ENCODE measurements at regions not wholly inside any gene's neighbourhood (a gene's known extent, or its start where the extent isn't known, plus 50 kb on each side); places are given as distances from the start of the nearest gene placed in this dataset.

DNA sequence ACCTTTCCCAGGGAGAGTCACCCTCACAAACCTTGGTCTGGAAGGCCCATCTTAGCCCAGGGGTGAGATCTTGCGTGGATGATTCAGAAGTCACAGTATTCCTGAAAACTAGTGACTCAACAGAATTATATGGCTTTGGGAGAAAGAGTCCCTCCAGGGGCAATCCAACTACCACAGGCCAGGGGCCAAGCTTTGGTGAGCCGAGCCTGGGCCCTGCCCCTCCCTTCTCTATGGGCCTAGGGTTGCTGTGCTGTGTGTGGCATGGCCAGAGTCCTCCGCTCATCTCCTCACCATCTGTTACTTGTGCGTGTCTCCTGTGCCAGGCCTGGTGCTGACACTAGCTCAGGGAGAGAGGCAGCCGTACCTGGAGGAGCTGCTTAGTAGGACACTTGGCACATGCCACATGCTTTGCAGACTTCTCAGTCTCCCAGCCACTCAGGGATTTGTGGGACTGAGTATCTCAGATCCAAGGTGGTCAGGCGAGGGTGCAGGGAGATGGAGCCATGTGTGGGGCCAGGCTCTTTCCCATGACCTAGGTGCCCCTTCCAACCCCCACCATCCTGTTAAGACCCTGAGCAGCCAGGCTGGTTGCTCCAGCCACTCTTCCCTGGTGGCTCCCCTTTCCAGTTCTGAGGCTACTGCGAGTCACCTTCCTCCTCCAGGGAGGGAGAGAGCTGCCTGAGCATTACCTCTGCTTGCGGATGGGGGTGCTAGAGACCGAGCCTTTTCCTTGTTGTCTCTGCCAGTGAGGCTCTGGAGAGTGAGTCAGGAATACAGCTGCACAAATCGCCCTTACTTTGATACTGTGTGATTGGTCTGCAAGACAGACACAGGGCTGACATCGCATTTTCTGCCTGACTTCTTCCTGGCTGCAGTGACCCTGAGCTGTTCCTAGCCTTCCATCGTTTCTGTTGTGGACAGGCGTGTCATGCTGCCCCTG is 94.1 kb downstream of the SLC25A47 start:
- Mint-ChIP-seq H3K27ac (no peak overlapping the region), H3K4me3 (no peak overlapping the region)

DNA sequence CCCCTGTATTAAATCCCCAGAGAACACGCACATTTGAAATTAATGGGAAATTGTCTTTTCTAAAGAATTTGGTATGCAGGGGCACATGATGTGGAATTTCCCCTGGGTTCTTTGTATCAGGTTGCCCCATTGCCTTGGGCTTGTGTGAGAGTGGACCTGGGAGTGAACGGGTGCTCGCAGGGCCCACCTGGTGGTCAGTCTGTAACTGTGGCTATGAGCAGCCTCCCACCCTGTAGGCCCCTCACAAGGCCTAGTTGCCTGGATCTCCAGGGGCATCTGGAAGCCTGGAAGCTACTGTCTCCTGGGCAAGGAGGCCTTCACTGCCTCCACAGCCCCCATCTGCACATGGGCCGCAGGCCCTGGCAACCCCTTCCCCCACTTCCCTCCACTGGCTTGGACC is 96.7 kb downstream of the SLC25A47 start:
- TF ChIP-seq, protein P1, sequence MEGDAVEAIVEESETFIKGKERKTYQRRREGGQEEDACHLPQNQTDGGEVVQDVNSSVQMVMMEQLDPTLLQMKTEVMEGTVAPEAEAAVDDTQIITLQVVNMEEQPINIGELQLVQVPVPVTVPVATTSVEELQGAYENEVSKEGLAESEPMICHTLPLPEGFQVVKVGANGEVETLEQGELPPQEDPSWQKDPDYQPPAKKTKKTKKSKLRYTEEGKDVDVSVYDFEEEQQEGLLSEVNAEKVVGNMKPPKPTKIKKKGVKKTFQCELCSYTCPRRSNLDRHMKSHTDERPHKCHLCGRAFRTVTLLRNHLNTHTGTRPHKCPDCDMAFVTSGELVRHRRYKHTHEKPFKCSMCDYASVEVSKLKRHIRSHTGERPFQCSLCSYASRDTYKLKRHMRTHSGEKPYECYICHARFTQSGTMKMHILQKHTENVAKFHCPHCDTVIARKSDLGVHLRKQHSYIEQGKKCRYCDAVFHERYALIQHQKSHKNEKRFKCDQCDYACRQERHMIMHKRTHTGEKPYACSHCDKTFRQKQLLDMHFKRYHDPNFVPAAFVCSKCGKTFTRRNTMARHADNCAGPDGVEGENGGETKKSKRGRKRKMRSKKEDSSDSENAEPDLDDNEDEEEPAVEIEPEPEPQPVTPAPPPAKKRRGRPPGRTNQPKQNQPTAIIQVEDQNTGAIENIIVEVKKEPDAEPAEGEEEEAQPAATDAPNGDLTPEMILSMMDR (IDR thresholded peaks at IDR 0.05; ENCODE audit: unreplicated experiment in 3 of 3) = peak; percentile 15 to 26 (median 22)
- H3K36me3 Mint-ChIP-seq (ENCODE audit: low read depth) = no peaks in the 10 kb centered on the region
- H3K4me3 Mint-ChIP-seq = no peak overlapping the region
- no peak overlapping the region for H3K27ac Mint-ChIP-seq
- peaks cover 5% of the 10 kb centered on the region for H3K27me3 Mint-ChIP-seq (ENCODE audit: low read depth)
- H3K4me1 Mint-ChIP-seq = peaks cover 9% of the 10 kb centered on the region
- H3K9me3 Mint-ChIP-seq = no peaks in the 10 kb centered on the region

More for the DNA sequence above, 94.1 kb downstream of the SLC25A47 start:
- no peaks in the 10 kb centered on the region for H3K36me3 Mint-ChIP-seq (ENCODE audit: low read depth)
- TF ChIP-seq, protein P1 (IDR thresholded peaks at IDR 0.05; ENCODE audit: unreplicated experiment in 3 of 3) = peak; percentile 67 to 76 (median 69)
- H3K4me1 Mint-ChIP-seq = peaks cover 9% of the 10 kb centered on the region
- no peaks in the 10 kb centered on the region for H3K9me3 Mint-ChIP-seq
- no peaks in the 10 kb centered on the region for H3K27me3 Mint-ChIP-seq (ENCODE audit: low read depth)

DNA sequence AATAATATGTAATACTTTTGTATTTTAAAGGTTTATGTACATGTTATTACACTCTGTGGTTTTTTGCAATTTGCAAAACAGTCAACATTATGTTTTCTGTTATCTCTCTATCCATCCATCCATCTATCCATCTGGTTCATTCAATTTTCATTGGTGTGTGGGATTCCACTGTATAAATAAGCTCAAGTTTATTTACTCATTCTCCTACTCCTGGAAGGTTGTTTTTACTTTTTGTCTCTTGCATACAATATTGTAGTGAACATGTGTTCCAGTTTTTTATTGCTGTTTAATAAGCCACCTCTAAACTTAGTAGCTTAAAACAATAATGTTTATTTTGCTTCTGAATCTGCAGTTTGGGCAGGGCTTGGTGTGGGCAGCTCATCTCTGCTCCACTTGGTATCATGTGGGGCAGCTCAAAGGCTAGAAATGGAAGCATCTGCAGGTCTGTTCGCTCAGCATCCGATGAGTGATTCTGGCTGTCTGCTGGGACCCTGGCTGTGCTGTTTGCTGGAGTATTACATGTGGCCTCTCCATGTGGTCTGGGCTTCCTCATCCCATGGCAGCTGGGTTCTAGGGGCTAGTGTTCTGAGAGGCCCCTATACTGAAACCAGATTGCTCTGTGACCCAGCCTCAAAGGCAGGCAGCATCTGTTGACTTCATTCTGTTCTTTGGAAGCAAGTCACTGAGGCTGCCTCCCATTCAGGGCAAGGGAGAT is 98.8 kb downstream of the SLC25A47 start:
- Mint-ChIP-seq H3K4me1 (peaks cover 9% of the 10 kb centered on the region), H3K9me3 (no peaks in the 10 kb centered on the region), H3K27me3 (ENCODE audit: low read depth) (peaks cover 6% of the 10 kb centered on the region), H3K27ac (no peak overlapping the region), H3K4me3 (no peak overlapping the region), H3K36me3 (ENCODE audit: low read depth) (no peaks in the 10 kb centered on the region)
- TF ChIP-seq, protein P1 (IDR thresholded peaks at IDR 0.05; ENCODE audit: unreplicated experiment in 3 of 3) = no peak

DNA sequence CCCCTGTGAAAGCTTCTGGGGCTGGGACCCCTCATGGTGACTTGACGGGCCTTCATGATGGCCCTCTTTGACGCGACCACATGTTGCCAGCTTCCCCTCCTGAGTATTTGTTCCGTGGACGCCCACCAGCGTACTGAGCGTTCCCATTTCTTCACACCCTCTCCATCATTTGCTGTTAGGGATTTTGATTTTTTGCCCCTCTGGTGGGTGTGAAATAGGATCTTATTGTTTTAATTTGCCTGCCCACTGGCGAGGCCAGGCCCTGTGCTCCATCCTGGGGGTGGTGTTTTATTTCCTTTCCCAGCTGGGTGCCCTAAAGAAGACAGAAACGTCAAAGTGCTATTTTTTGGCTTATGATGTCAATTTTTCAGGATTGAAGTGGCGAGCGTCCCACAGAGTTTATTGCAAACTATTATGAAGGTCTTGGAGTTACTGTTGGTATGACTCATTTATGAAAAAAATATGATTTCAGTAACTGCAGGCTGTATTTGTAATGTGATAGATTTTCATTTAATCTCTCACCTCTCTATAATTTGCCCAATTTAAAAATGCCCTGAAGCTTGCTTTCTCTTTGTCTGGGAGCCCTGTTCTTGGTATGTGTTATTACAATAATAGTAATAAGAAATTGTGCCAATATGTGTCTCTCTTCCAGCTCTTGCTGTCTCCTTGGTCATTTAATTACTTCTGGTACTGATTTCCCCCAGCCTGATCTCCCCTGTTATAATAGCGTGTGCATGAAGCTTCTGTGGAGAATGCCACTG is 99.6 kb downstream of the SLC25A47 start:
- TF ChIP-seq, protein P1 (IDR thresholded peaks at IDR 0.05; ENCODE audit: unreplicated experiment in 3 of 3) = no peak
- Mint-ChIP-seq H3K36me3 (ENCODE audit: low read depth) (no peaks in the 10 kb centered on the region), H3K9me3 (no peaks in the 10 kb centered on the region), H3K27me3 (ENCODE audit: low read depth) (peaks cover 6% of the 10 kb centered on the region), H3K4me3 (no peak overlapping the region), H3K4me1 (peaks cover 5% of the 10 kb centered on the region), H3K27ac (no peak overlapping the region)

DNA sequence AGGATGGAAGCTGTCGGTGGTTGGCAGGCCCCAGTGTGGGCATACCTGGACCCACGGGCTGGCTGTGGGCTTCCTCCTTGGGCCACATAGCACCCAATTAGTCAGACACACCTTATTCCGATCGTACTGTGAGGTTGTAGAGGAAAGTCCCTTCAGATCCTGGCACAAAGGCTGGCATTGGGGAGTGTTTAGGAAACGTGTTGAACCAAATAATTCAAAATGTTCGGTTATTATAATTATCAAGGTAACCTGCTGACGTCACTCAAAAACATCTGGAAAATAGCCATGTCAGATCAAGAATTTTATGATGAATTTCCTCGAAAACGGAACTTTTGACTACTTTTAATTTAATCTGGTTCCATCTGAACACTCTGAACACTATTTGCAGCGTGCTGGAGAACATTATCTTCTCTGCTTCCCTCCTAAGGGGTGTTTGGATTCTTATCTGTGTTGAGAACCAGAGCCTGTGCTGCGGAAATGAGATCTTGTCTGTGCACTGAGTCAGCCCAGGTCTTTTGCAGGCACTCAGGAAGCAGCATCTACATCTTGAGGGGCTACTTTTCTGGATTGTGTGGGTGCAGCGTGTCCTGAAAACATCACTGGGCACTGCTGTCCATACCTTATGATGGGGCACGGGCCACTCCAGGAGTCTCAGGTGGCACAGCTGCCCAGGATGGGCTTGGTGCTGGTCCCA is 100.3 kb downstream of the SLC25A47 start:
- no peak overlapping the region for H3K27ac Mint-ChIP-seq
- H3K4me3 Mint-ChIP-seq = no peak overlapping the region
- TF ChIP-seq, protein P1 (IDR thresholded peaks at IDR 0.05; ENCODE audit: unreplicated experiment in 3 of 3) = no peak
- no peaks in the 10 kb centered on the region for H3K9me3 Mint-ChIP-seq
- H3K4me1 Mint-ChIP-seq = peaks cover 5% of the 10 kb centered on the region
- H3K36me3 Mint-ChIP-seq (ENCODE audit: low read depth) = no peaks in the 10 kb centered on the region
- H3K27me3 Mint-ChIP-seq (ENCODE audit: low read depth) = peaks cover 6% of the 10 kb centered on the region

All from nephron (organoid).